Endothelial cell of umbilical vein (primary cell): ENCODE measurements at regions not wholly inside any gene's neighbourhood (a gene's known extent, or its start where the extent isn't known, plus 50 kb on each side); places are given as distances from the start of the nearest gene placed in this dataset.

ENCODE experiments used
- EZH2 ChIP-seq: IDR thresholded peaks from 2 replicates; pipeline ENCODE4 v1.6.1; 2012; ENCODE audit warnings: borderline replicate concordance, low read depth, mild to moderate bottlenecking, moderate library complexity, low read length, inconsistent platforms; ENCODE audit not compliant: severe bottlenecking
- GATA2 ChIP-seq: IDR thresholded peaks from 2 replicates; pipeline ENCODE4 v1.7.0; 2011; ENCODE audit warnings: low read depth, mild to moderate bottlenecking, moderate library complexity, mixed read lengths, low read length; ENCODE audit not compliant: insufficient read length, insufficient read depth
- JUN ChIP-seq: IDR thresholded peaks from 2 replicates; pipeline ENCODE4 v1.6.1; 2011; ENCODE audit warnings: borderline replicate concordance, low read depth; ENCODE audit not compliant: insufficient read length, insufficient read depth
- MYC ChIP-seq: IDR thresholded peaks from one replicate; pipeline ENCODE4 v1.6.1; 2011; ENCODE audit warnings: mild to moderate bottlenecking, low read depth, low read length
- POLR2A ChIP-seq: IDR thresholded peaks from 2 replicates; pipeline ENCODE4 v1.6.1; 2012; ENCODE audit warnings: low read depth, mild to moderate bottlenecking, control low read depth, low read length
- POLR2AphosphoS5 ChIP-seq: IDR thresholded peaks from 2 replicates; pipeline ENCODE4 v1.6.1; 2012; ENCODE audit warnings: low read depth, mild to moderate bottlenecking, control low read depth, low read length, moderate library complexity; ENCODE audit not compliant: insufficient read depth
- TF ChIP-seq, protein P1 (sequence below), 2 donors: IDR thresholded peaks; 1 replicate in 1 of 2; 2 replicates in 1 of 2; pipeline ENCODE4 v1.5.1; 2011; ENCODE audit warnings: low read length in 2 of 2, mild to moderate bottlenecking in 2 of 2, moderate library complexity in 2 of 2, control low read depth in 1 of 2, inconsistent platforms in 1 of 2, low read depth in 1 of 2; ENCODE audit not compliant: insufficient read depth in 1 of 2; ENCODE audit errors: extremely low read depth in 1 of 2
- TF ChIP-seq, protein P2 (sequence below): IDR thresholded peaks from 2 replicates; pipeline ENCODE4 v1.6.1; 2011; ENCODE audit not compliant: insufficient read depth, insufficient read length

DNA sequence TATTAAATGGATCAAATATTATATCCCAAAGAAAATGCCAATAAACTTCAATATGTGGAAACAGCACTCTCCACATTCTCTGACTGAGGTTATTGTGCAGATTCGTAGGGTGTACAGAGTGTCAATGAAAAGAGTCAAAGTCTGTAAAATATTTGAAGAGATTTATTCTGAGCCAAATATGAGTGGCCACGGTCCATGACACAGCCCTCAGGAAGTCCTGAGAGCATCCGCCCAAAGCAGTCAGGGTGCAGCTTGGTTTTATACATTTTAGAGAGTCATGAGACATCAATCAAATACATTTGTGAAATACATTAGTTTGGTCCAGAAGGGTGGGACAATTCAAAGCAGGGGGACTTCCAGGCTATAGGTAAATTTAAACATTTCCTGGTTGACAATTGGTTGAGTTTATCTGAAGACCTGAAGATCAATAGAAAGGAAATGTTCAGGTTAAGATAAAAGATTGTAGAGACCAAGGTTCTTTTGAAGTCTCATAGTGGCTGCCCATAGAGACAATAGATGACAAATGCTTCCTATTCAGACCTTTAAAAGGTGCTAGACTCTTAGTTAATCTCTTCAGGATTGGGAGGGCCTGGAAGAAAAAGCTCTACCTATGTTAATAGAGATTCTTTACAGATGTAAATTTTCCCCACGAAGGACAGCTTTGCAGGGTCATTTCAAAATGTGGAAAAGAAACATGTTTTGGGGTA is 569.5 kb downstream of the MATN1 start:
- TF ChIP-seq, protein P1, sequence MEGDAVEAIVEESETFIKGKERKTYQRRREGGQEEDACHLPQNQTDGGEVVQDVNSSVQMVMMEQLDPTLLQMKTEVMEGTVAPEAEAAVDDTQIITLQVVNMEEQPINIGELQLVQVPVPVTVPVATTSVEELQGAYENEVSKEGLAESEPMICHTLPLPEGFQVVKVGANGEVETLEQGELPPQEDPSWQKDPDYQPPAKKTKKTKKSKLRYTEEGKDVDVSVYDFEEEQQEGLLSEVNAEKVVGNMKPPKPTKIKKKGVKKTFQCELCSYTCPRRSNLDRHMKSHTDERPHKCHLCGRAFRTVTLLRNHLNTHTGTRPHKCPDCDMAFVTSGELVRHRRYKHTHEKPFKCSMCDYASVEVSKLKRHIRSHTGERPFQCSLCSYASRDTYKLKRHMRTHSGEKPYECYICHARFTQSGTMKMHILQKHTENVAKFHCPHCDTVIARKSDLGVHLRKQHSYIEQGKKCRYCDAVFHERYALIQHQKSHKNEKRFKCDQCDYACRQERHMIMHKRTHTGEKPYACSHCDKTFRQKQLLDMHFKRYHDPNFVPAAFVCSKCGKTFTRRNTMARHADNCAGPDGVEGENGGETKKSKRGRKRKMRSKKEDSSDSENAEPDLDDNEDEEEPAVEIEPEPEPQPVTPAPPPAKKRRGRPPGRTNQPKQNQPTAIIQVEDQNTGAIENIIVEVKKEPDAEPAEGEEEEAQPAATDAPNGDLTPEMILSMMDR (IDR thresholded peaks at IDR 0.05; ENCODE audit: extremely low read depth in 1 of 2, insufficient read depth in 1 of 2, low read depth in 1 of 2, low read length in 2 of 2) = no peak
- no peak for TF ChIP-seq POLR2AphosphoS5
- TF ChIP-seq EZH2 = no peak
- no peak for TF ChIP-seq MYC
- TF ChIP-seq, protein P2, sequence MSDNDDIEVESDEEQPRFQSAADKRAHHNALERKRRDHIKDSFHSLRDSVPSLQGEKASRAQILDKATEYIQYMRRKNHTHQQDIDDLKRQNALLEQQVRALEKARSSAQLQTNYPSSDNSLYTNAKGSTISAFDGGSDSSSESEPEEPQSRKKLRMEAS = no peak
- no peak for TF ChIP-seq POLR2A
- TF ChIP-seq JUN = no peak
- TF ChIP-seq GATA2 = no peak
